Liver (tissue), 3 donors: ENCODE measurements at regions not wholly inside any gene's neighbourhood (a gene's known extent, or its start where the extent isn't known, plus 50 kb on each side); places are given as distances from the start of the nearest gene placed in this dataset.

ENCODE experiments used
- ATF3 ChIP-seq: IDR thresholded peaks from 2 replicates; pipeline ENCODE4 v1.6.1; 2016; ENCODE audit warnings: antibody characterized with exemption
- CTCF ChIP-seq: fragments of 150-350 bp; IDR thresholded peaks from 2 replicates; pipeline ENCODE4 v1.5.1; 2017; ENCODE audit warnings: improper control_type of control experiment, low read depth, low read length; ENCODE audit not compliant: missing input control
- JUND ChIP-seq, 2 donors: IDR thresholded peaks; 2 replicates each; pipeline ENCODE4 v1.6.1; 2016; ENCODE audit warnings: antibody characterized with exemption in 2 of 2
- SP1 ChIP-seq: IDR thresholded peaks from 2 replicates; pipeline ENCODE4 v1.6.1; 2018; ENCODE audit warnings: antibody characterized with exemption, mild to moderate bottlenecking
- donor health status: healthy.
- donor health status: healthy.

- TF ChIP-seq ATF3: no peak
- no peak for TF ChIP-seq JUND (IDR thresholded peaks at IDR 0.05)
- TF ChIP-seq CTCF: no peak
- TF ChIP-seq SP1: no peak
Measured at GRCh38 chr2:234795272-234795920, 156.4 kb upstream of the SH3BP4 start.
